ENCODE measurements at regions not wholly inside any gene's neighbourhood (a gene's known extent, or its start where the extent isn't known, plus 50 kb on each side); places are given as distances from the start of the nearest gene placed in this dataset.

DNA sequence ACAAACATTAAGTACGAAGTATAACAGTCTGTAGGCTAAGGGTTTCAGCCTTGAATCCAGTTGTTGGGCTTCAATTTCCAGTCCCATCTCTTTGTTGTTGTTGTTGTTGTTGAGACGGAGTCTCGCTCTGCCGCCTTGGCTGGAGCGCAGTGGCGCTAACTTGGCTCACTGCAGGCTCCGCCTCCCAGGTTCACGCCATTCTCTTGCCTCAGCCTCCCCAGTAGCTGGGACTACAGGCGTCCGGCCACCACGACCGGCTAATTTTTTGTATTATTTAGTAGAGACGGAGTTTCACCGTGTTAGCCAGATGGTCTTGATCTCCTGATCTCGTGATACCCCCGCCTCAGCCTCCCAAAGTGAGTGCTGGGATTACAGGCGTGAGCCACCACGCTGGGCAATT lies 464.9 kb downstream of the ANKRD7 start:
- Mint-ChIP-seq H3K4me3 (no peak overlapping the region), H3K27ac (no peak overlapping the region), H3K9me3 (peaks cover 6 to 8% of the 10 kb centered on the region in 2 donors), H3K27me3 (ENCODE audit: low read depth) (no peaks in the 10 kb centered on the region), H3K36me3 (ENCODE audit: insufficient read depth in 2 of 2) (no peaks in the 10 kb centered on the region), H3K4me1 (ENCODE audit: low read depth) (no peaks in the 10 kb centered on the region)
- no peak for ATAC-seq (replicated peaks in 1 of 2)
- DNase-seq: no peak

GRCh38 chr7:118696879-118697278 lies 472.4 kb downstream of the ANKRD7 start:
- ATAC-seq (replicated peaks in 1 of 2): no peak

GRCh38 chr7:118699222-118699621 lies 474.7 kb downstream of the ANKRD7 start:
- no peaks in the 10 kb centered on the region for H3K27me3 Mint-ChIP-seq (ENCODE audit: low read depth)
- no peak for DNase-seq
- no peaks in the 10 kb centered on the region for H3K36me3 Mint-ChIP-seq (ENCODE audit: insufficient read depth in 2 of 2)
- H3K4me3 Mint-ChIP-seq: no peak overlapping the region
- no peak for ATAC-seq (replicated peaks in 1 of 2)
- no peak overlapping the region for H3K27ac Mint-ChIP-seq
- H3K4me1 Mint-ChIP-seq (ENCODE audit: low read depth): no peaks in the 10 kb centered on the region
- H3K9me3 Mint-ChIP-seq: peaks cover 5 to 8% of the 10 kb centered on the region in 2 donors

More at GRCh38 chr7:118696879-118697278, 472.4 kb downstream of the ANKRD7 start:
- Mint-ChIP-seq H3K4me1 (ENCODE audit: low read depth) (no peaks in the 10 kb centered on the region), H3K9me3 (peaks cover 4 to 9% of the 10 kb centered on the region in 2 donors), H3K36me3 (ENCODE audit: insufficient read depth in 2 of 2) (no peaks in the 10 kb centered on the region), H3K27me3 (ENCODE audit: low read depth) (no peaks in the 10 kb centered on the region), H3K27ac (no peak overlapping the region), H3K4me3 (no peak overlapping the region)
- no peak for DNase-seq

DNA sequence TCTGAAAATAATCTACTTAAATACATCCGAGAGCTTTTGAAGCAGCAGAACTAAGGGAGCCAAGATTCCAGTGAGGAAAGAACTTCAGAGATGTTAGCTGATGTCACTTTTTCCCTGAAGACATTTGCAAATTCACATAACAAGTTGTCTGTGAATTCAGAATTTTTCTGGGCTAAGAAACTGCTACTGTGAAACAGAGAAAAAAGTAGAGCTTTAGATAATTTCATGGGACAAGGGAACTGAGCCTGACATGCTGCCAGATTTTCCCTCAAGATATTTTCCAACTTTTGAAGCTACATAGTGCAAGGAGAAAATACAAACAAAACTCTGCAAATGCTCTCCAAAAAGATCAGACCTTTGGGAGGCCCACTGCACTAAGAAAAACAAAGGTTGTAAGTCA lies 484.2 kb downstream of the ANKRD7 start:
- Mint-ChIP-seq H3K27me3 (ENCODE audit: low read depth) (no peaks in the 10 kb centered on the region), H3K4me3 (no peak overlapping the region), H3K4me1 (ENCODE audit: low read depth) (no peaks in the 10 kb centered on the region), H3K36me3 (ENCODE audit: insufficient read depth in 2 of 2) (no peaks in the 10 kb centered on the region), H3K9me3 (peaks cover 0 to 2% of the 10 kb centered on the region in 2 donors), H3K27ac (no peak overlapping the region)
- ATAC-seq (replicated peaks in 1 of 2): no peak
- DNase-seq: no peak

- H3K4me3 Mint-ChIP-seq: no peak overlapping the region
- H3K27ac Mint-ChIP-seq: no peak overlapping the region
- no peaks in the 10 kb centered on the region for H3K4me1 Mint-ChIP-seq (ENCODE audit: low read depth)
- no peaks in the 10 kb centered on the region for H3K27me3 Mint-ChIP-seq (ENCODE audit: low read depth)
- H3K36me3 Mint-ChIP-seq (ENCODE audit: insufficient read depth in 2 of 2): no peaks in the 10 kb centered on the region
- DNase-seq (no peak), ATAC-seq (replicated peaks in 1 of 2) (no peak)
- peaks cover 0 to 2% of the 10 kb centered on the region in 2 donors for H3K9me3 Mint-ChIP-seq
Observed at GRCh38 chr7:118711688-118712087, 487.2 kb downstream of the ANKRD7 start.

DNA sequence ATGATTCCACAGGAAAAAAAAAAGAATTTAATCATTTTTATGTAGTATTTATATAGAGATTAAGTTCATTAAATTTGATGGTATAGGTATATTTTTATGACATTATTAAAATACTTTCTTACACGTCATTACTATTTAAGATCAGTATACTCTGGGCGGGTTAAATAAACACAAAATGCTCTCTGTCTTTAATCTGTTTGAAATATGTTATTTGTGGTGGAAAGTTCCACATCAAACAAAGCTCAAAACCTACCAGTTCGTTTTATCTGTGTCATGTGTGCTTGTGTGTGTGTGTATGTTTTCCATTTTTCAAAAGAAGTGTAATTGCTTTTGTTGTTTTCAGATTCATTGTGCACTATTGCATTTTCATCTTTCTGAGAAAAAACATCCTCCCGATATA lies 488.5 kb downstream of the ANKRD7 start:
- Mint-ChIP-seq H3K9me3 (peaks cover 0 to 2% of the 10 kb centered on the region in 2 donors), H3K4me1 (ENCODE audit: low read depth) (no peaks in the 10 kb centered on the region), H3K27me3 (ENCODE audit: low read depth) (no peaks in the 10 kb centered on the region), H3K27ac (no peak overlapping the region), H3K36me3 (ENCODE audit: insufficient read depth in 2 of 2) (no peaks in the 10 kb centered on the region), H3K4me3 (no peak overlapping the region)
- no peak for DNase-seq
- ATAC-seq (replicated peaks in 1 of 2): no peak

- H3K36me3 Mint-ChIP-seq (ENCODE audit: insufficient read depth in 2 of 2): no peaks in the 10 kb centered on the region
- no peak overlapping the region for H3K4me3 Mint-ChIP-seq
- no peak for ATAC-seq (replicated peaks in 1 of 2)
- H3K9me3 Mint-ChIP-seq: peaks cover 2% of the 10 kb centered on the region in 2 donors
- no peak for DNase-seq
- H3K27me3 Mint-ChIP-seq (ENCODE audit: low read depth): no peaks in the 10 kb centered on the region
- no peaks in the 10 kb centered on the region for H3K4me1 Mint-ChIP-seq (ENCODE audit: low read depth)
- H3K27ac Mint-ChIP-seq: no peak overlapping the region
Observed at GRCh38 chr7:118720632-118721031, 496.1 kb downstream of the ANKRD7 start.

GRCh38 chr7:118731854-118732253 lies 507.4 kb downstream of the ANKRD7 start:
- H3K4me1 Mint-ChIP-seq (ENCODE audit: low read depth): no peaks in the 10 kb centered on the region
- DNase-seq (no peak), ATAC-seq (replicated peaks in 1 of 2) (no peak)
- H3K27me3 Mint-ChIP-seq (ENCODE audit: low read depth): no peaks in the 10 kb centered on the region
- no peak overlapping the region for H3K4me3 Mint-ChIP-seq
- peaks cover 2 to 10% of the 10 kb centered on the region in 2 donors for H3K9me3 Mint-ChIP-seq
- no peaks in the 10 kb centered on the region for H3K36me3 Mint-ChIP-seq (ENCODE audit: insufficient read depth in 2 of 2)
- no peak overlapping the region for H3K27ac Mint-ChIP-seq

DNA sequence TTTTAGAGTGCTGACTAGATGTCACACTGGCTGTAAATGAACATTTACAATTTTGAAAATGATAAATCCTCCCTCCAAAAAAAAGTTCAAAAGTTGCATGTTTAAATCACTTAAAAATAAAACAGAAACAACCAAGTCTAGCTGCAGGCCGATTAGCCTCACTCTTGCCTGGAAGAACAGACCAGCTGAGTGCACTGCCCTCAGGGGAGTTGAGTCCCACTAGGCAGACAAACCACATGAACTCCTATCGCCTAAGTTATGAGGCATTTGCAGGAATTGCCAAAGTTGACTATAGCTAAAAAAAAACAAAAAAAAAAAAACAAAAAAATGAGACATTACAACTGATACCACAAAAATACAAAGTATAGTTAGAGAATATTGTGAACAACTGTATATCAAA lies 510.0 kb downstream of the ANKRD7 start:
- Mint-ChIP-seq H3K27me3 (ENCODE audit: low read depth) (no peaks in the 10 kb centered on the region), H3K4me3 (no peak overlapping the region), H3K9me3 (peaks cover 0 to 6% of the 10 kb centered on the region in 2 donors), H3K36me3 (ENCODE audit: insufficient read depth in 2 of 2) (no peaks in the 10 kb centered on the region), H3K27ac (no peak overlapping the region), H3K4me1 (ENCODE audit: low read depth) (no peaks in the 10 kb centered on the region)
- ATAC-seq (replicated peaks in 1 of 2) (no peak), DNase-seq (no peak)

DNA sequence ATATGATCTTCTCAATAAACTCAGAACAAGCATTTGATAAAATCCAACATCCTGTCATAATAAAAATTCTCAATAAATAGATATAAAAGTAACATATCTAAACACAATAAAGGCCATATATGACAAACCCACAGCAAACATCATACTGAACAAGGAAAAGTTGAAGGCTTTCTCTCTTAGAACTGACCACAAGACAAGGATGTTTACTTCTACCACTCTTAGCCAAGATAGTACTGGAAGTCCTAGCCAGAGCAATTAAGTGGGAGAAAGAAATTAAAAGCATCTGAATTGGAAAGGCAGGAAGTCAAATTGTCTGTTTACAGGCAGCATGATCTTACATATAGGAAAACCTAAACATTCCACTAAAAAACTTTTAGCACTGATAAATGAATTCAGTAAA lies 510.9 kb downstream of the ANKRD7 start:
- Mint-ChIP-seq H3K4me1 (ENCODE audit: low read depth) (no peaks in the 10 kb centered on the region), H3K27ac (no peak overlapping the region), H3K27me3 (ENCODE audit: low read depth) (no peaks in the 10 kb centered on the region), H3K4me3 (no peak overlapping the region), H3K36me3 (ENCODE audit: insufficient read depth in 2 of 2) (no peaks in the 10 kb centered on the region), H3K9me3 (peaks cover 0 to 6% of the 10 kb centered on the region in 2 donors)
- ATAC-seq (replicated peaks in 1 of 2): no peak
- DNase-seq: no peak

GRCh38 chr7:118737935-118738334 lies 513.4 kb downstream of the ANKRD7 start:
- no peaks in the 10 kb centered on the region for H3K4me1 Mint-ChIP-seq (ENCODE audit: low read depth)
- no peak for ATAC-seq (replicated peaks in 1 of 2)
- DNase-seq: no peak

GRCh38 chr7:118745927-118746326 lies 521.4 kb downstream of the ANKRD7 start:
- H3K4me1 Mint-ChIP-seq (ENCODE audit: low read depth): no peaks in the 10 kb centered on the region
- no peak overlapping the region for H3K4me3 Mint-ChIP-seq
- H3K9me3 Mint-ChIP-seq: peaks cover 2 to 5% of the 10 kb centered on the region in 2 donors
- H3K27ac Mint-ChIP-seq: no peak overlapping the region
- no peak for ATAC-seq (replicated peaks in 1 of 2)
- no peak for DNase-seq
- no peaks in the 10 kb centered on the region for H3K27me3 Mint-ChIP-seq (ENCODE audit: low read depth)
- H3K36me3 Mint-ChIP-seq (ENCODE audit: insufficient read depth in 2 of 2): peaks cover 0 to 1% of the 10 kb centered on the region in 2 donors

More at GRCh38 chr7:118737935-118738334, 513.4 kb downstream of the ANKRD7 start:
- H3K27ac Mint-ChIP-seq: no peak overlapping the region
- H3K4me3 Mint-ChIP-seq: no peak overlapping the region
- no peaks in the 10 kb centered on the region for H3K27me3 Mint-ChIP-seq (ENCODE audit: low read depth)
- H3K36me3 Mint-ChIP-seq (ENCODE audit: insufficient read depth in 2 of 2): no peaks in the 10 kb centered on the region
- peaks cover 2 to 5% of the 10 kb centered on the region in 2 donors for H3K9me3 Mint-ChIP-seq

DNA sequence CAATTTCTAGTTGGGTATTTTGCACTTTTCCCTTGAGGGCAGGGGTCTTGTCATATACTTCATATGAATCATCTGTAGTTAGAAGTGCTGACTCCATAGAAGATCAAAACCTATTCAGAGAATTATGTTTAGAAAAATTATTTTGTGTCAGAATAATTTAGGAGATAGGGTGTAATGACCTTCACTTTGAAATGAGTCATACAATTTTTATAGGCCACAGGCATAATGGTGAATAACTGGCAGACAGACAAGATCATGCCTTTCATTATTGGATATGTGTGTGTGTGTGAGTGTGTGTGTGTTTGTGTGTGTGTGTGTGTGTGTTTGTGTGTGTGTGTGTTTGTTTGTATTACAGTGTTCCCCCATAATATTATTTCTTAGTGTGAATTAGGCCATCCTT lies 523.0 kb downstream of the ANKRD7 start:
- Mint-ChIP-seq H3K4me1 (ENCODE audit: low read depth) (no peaks in the 10 kb centered on the region), H3K4me3 (no peak overlapping the region), H3K27me3 (ENCODE audit: low read depth) (no peaks in the 10 kb centered on the region), H3K36me3 (ENCODE audit: insufficient read depth in 2 of 2) (peaks cover 0 to 1% of the 10 kb centered on the region in 2 donors), H3K9me3 (peaks cover 2% of the 10 kb centered on the region in 2 donors), H3K27ac (no peak overlapping the region)
- ATAC-seq (replicated peaks in 1 of 2): no peak
- no peak for DNase-seq

- DNase-seq: no peak
- no peak overlapping the region for H3K4me3 Mint-ChIP-seq
- H3K9me3 Mint-ChIP-seq: peaks cover 2 to 4% of the 10 kb centered on the region in 2 donors
- no peaks in the 10 kb centered on the region for H3K27me3 Mint-ChIP-seq (ENCODE audit: low read depth)
- H3K4me1 Mint-ChIP-seq (ENCODE audit: low read depth): no peaks in the 10 kb centered on the region
- ATAC-seq (replicated peaks in 1 of 2): no peak
- H3K27ac Mint-ChIP-seq: no peak overlapping the region
- peaks cover 0 to 1% of the 10 kb centered on the region in 2 donors for H3K36me3 Mint-ChIP-seq (ENCODE audit: insufficient read depth in 2 of 2)
Observed at GRCh38 chr7:118753479-118753878, 529.0 kb downstream of the ANKRD7 start.

Measured in activated T-cell treated with anti-CD3 and anti-CD28 coated beads, Interleukin-2, amount 50 U/mL, for 72 hours (primary cell).